BLaER1 (cell line): ENCODE measurements at regions not wholly inside any gene's neighbourhood (a gene's known extent, or its start where the extent isn't known, plus 50 kb on each side); places are given as distances from the start of the nearest gene placed in this dataset.

ENCODE experiments used
- H3K27ac ChIP-seq: shearing (Covaris generic); formaldehyde crosslinking; 2 replicates; pipeline ENCODE4 v1.8.1; 2022
- H3K27me3 ChIP-seq: shearing (Covaris generic); formaldehyde crosslinking; 2 replicates; pipeline ENCODE4 v1.8.1; 2022
- H3K36me3 ChIP-seq: shearing (Covaris generic); formaldehyde crosslinking; 2 replicates; pipeline ENCODE4 v1.8.1; 2022
- H3K4me1 ChIP-seq: shearing (Covaris generic); formaldehyde crosslinking; 2 replicates; pipeline ENCODE4 v1.8.1; 2022
- H3K4me2 ChIP-seq: shearing (Covaris generic); formaldehyde crosslinking; 2 replicates; pipeline ENCODE4 v1.8.1; 2022
- H3K4me3 ChIP-seq: shearing (Covaris generic); formaldehyde crosslinking; 2 replicates; pipeline ENCODE4 v1.8.1; 2022
- H3K9ac ChIP-seq: shearing (Covaris generic); formaldehyde crosslinking; 2 replicates; pipeline ENCODE4 v1.8.1; 2022
- H3K9me3 ChIP-seq: shearing (Covaris generic); formaldehyde crosslinking; 2 replicates; pipeline ENCODE4 v1.8.1; 2022
- H4K20me1 ChIP-seq: shearing (Covaris generic); formaldehyde crosslinking; 2 replicates; pipeline ENCODE4 v1.8.1; 2022
- Cebpa-rat ChIP-seq: shearing (Covaris generic); IDR thresholded peaks from 2 replicates; pipeline ENCODE4 v1.8.1; 2022

- no peaks in the 10 kb centered on the region for H3K4me1 ChIP-seq
- H3K27ac ChIP-seq, result no peak overlapping the region
- no peaks in the 10 kb centered on the region for H4K20me1 ChIP-seq
- H3K36me3 ChIP-seq, result no peaks in the 10 kb centered on the region
- H3K9me3 ChIP-seq, result no peaks in the 10 kb centered on the region
- TF ChIP-seq Cebpa-rat, result no peak
- no peak overlapping the region for H3K9ac ChIP-seq
- no peak overlapping the region for H3K4me3 ChIP-seq
- no peak overlapping the region for H3K4me2 ChIP-seq
- H3K27me3 ChIP-seq, result no peaks in the 10 kb centered on the region
Measured at GRCh38 chr5:113813466-113813865, 300.0 kb downstream of the YTHDC2 start.

GRCh38 chr5:113817683-113818082, 304.2 kb downstream of the YTHDC2 start:
- Histone ChIP-seq H4K20me1 (no peaks in the 10 kb centered on the region), H3K4me1 (no peaks in the 10 kb centered on the region), H3K9me3 (no peaks in the 10 kb centered on the region), H3K36me3 (no peaks in the 10 kb centered on the region), H3K27me3 (no peaks in the 10 kb centered on the region), H3K4me2 (no peak overlapping the region), H3K9ac (no peak overlapping the region), H3K27ac (no peak overlapping the region), H3K4me3 (no peak overlapping the region)
- no peak for TF ChIP-seq Cebpa-rat

- H3K27me3 ChIP-seq, result no peaks in the 10 kb centered on the region
- no peaks in the 10 kb centered on the region for H3K9me3 ChIP-seq
- no peak for TF ChIP-seq Cebpa-rat
- no peaks in the 10 kb centered on the region for H3K4me1 ChIP-seq
- H4K20me1 ChIP-seq, result no peaks in the 10 kb centered on the region
- H3K4me3 ChIP-seq, result no peak overlapping the region
- no peak overlapping the region for H3K9ac ChIP-seq
- H3K4me2 ChIP-seq, result no peak overlapping the region
- H3K36me3 ChIP-seq, result no peaks in the 10 kb centered on the region
- H3K27ac ChIP-seq, result no peak overlapping the region
Measured at GRCh38 chr5:113823696-113824095, 310.2 kb downstream of the YTHDC2 start.

GRCh38 chr5:113824307-113824706, 310.8 kb downstream of the YTHDC2 start:
- H3K27ac ChIP-seq, result no peak overlapping the region
- no peaks in the 10 kb centered on the region for H3K36me3 ChIP-seq
- no peak for TF ChIP-seq Cebpa-rat
- H3K9me3 ChIP-seq, result no peaks in the 10 kb centered on the region
- no peak overlapping the region for H3K9ac ChIP-seq
- H3K4me3 ChIP-seq, result no peak overlapping the region
- no peaks in the 10 kb centered on the region for H3K4me1 ChIP-seq
- H3K27me3 ChIP-seq, result no peaks in the 10 kb centered on the region
- H4K20me1 ChIP-seq, result no peaks in the 10 kb centered on the region
- no peak overlapping the region for H3K4me2 ChIP-seq

- no peak overlapping the region for H3K4me3 ChIP-seq
- no peaks in the 10 kb centered on the region for H3K36me3 ChIP-seq
- no peaks in the 10 kb centered on the region for H4K20me1 ChIP-seq
- no peaks in the 10 kb centered on the region for H3K27me3 ChIP-seq
- H3K27ac ChIP-seq, result no peak overlapping the region
- H3K4me2 ChIP-seq, result no peak overlapping the region
- no peaks in the 10 kb centered on the region for H3K4me1 ChIP-seq
- H3K9ac ChIP-seq, result no peak overlapping the region
- no peaks in the 10 kb centered on the region for H3K9me3 ChIP-seq
- TF ChIP-seq Cebpa-rat, result no peak
Measured at GRCh38 chr5:113825176-113825575, 311.7 kb downstream of the YTHDC2 start.

- no peaks in the 10 kb centered on the region for H3K36me3 ChIP-seq
- no peaks in the 10 kb centered on the region for H3K4me1 ChIP-seq
- TF ChIP-seq Cebpa-rat, result no peak
- no peaks in the 10 kb centered on the region for H3K9me3 ChIP-seq
- H3K27ac ChIP-seq, result no peak overlapping the region
- H3K9ac ChIP-seq, result no peak overlapping the region
- H3K4me2 ChIP-seq, result no peak overlapping the region
- no peaks in the 10 kb centered on the region for H3K27me3 ChIP-seq
- no peaks in the 10 kb centered on the region for H4K20me1 ChIP-seq
- no peak overlapping the region for H3K4me3 ChIP-seq
Measured at GRCh38 chr5:113846941-113847340, 333.4 kb downstream of the YTHDC2 start.

- Histone ChIP-seq H3K4me3 (no peak overlapping the region), H3K36me3 (no peaks in the 10 kb centered on the region), H3K9me3 (no peaks in the 10 kb centered on the region)
Measured at GRCh38 chr5:113864437-113864836, 350.9 kb downstream of the YTHDC2 start.

GRCh38 chr5:113866763-113867162, 353.3 kb downstream of the YTHDC2 start:
- Histone ChIP-seq H3K4me3 (no peak overlapping the region), H3K4me2 (no peak overlapping the region), H3K9ac (no peak overlapping the region), H4K20me1 (no peaks in the 10 kb centered on the region), H3K9me3 (no peaks in the 10 kb centered on the region), H3K4me1 (no peaks in the 10 kb centered on the region), H3K27ac (no peak overlapping the region), H3K27me3 (no peaks in the 10 kb centered on the region), H3K36me3 (no peaks in the 10 kb centered on the region)
- TF ChIP-seq Cebpa-rat, result no peak

More at GRCh38 chr5:113864437-113864836, 350.9 kb downstream of the YTHDC2 start:
- Histone ChIP-seq H4K20me1 (no peaks in the 10 kb centered on the region), H3K9ac (no peak overlapping the region), H3K27ac (no peak overlapping the region), H3K4me1 (no peaks in the 10 kb centered on the region), H3K4me2 (no peak overlapping the region), H3K27me3 (no peaks in the 10 kb centered on the region)
- TF ChIP-seq Cebpa-rat, result no peak

GRCh38 chr5:113869611-113870010, 356.1 kb downstream of the YTHDC2 start:
- no peaks in the 10 kb centered on the region for H4K20me1 ChIP-seq
- TF ChIP-seq Cebpa-rat, result no peak
- no peaks in the 10 kb centered on the region for H3K36me3 ChIP-seq

GRCh38 chr5:113871972-113872371, 358.5 kb downstream of the YTHDC2 start:
- H3K4me3 ChIP-seq, result no peak overlapping the region
- H3K4me1 ChIP-seq, result no peaks in the 10 kb centered on the region
- H3K9me3 ChIP-seq, result no peaks in the 10 kb centered on the region
- no peak overlapping the region for H3K9ac ChIP-seq
- H3K27me3 ChIP-seq, result no peaks in the 10 kb centered on the region
- H3K4me2 ChIP-seq, result no peak overlapping the region
- H3K27ac ChIP-seq, result no peak overlapping the region
- H4K20me1 ChIP-seq, result no peaks in the 10 kb centered on the region
- H3K36me3 ChIP-seq, result no peaks in the 10 kb centered on the region
- TF ChIP-seq Cebpa-rat, result no peak

More at GRCh38 chr5:113869611-113870010, 356.1 kb downstream of the YTHDC2 start:
- no peak overlapping the region for H3K4me3 ChIP-seq
- H3K4me1 ChIP-seq, result no peaks in the 10 kb centered on the region
- H3K4me2 ChIP-seq, result no peak overlapping the region
- H3K9me3 ChIP-seq, result no peaks in the 10 kb centered on the region
- no peak overlapping the region for H3K9ac ChIP-seq
- no peak overlapping the region for H3K27ac ChIP-seq
- H3K27me3 ChIP-seq, result no peaks in the 10 kb centered on the region

- no peaks in the 10 kb centered on the region for H3K4me1 ChIP-seq
- H3K9ac ChIP-seq, result no peak overlapping the region
- TF ChIP-seq Cebpa-rat, result no peak
- no peak overlapping the region for H3K4me3 ChIP-seq
- H4K20me1 ChIP-seq, result no peaks in the 10 kb centered on the region
- no peaks in the 10 kb centered on the region for H3K36me3 ChIP-seq
- H3K27ac ChIP-seq, result no peak overlapping the region
- no peak overlapping the region for H3K4me2 ChIP-seq
- peaks cover 5% of the 10 kb centered on the region for H3K9me3 ChIP-seq
- H3K27me3 ChIP-seq, result no peaks in the 10 kb centered on the region
Measured at GRCh38 chr5:113875096-113875495, 361.6 kb downstream of the YTHDC2 start.
